ENCODE measurements at regions not wholly inside any gene's neighbourhood (a gene's known extent, or its start where the extent isn't known, plus 50 kb on each side); places are given as distances from the start of the nearest gene placed in this dataset.

GRCh38 chr12:91317306-91317705 lies 134.7 kb upstream of the DCN start:
- no peak for DNase-seq (ENCODE audit: low read depth, low spot score)
- H3K4me3 ChIP-seq (ENCODE audit: low read depth, low read length) = no peak overlapping the region
- TF ChIP-seq CTCF (IDR thresholded peaks at IDR 0.05; ENCODE audit: low read depth, low read length) = no peak
- in situ Hi-C loops (cut with HindIII; ENCODE audit: low sequenced_read_pairs) = no loop called here

GRCh38 chr12:91316907-91317269 lies 134.3 kb upstream of the DCN start:
- in situ Hi-C loops (cut with HindIII; ENCODE audit: low sequenced_read_pairs) = no loop called here
- DNase-seq (ENCODE audit: low read depth, low spot score) = peak; percentile 45
- TF ChIP-seq CTCF (IDR thresholded peaks at IDR 0.05; ENCODE audit: low read depth, low read length) = no peak
- H3K4me3 ChIP-seq (ENCODE audit: low read depth, low read length) = no peak overlapping the region

GRCh38 chr12:91316161-91316906 lies 133.7 kb upstream of the DCN start:
- peak; percentile 9 for DNase-seq (ENCODE audit: low read depth, low spot score)
- TF ChIP-seq CTCF (IDR thresholded peaks at IDR 0.05; ENCODE audit: low read depth, low read length) = no peak

DNA sequence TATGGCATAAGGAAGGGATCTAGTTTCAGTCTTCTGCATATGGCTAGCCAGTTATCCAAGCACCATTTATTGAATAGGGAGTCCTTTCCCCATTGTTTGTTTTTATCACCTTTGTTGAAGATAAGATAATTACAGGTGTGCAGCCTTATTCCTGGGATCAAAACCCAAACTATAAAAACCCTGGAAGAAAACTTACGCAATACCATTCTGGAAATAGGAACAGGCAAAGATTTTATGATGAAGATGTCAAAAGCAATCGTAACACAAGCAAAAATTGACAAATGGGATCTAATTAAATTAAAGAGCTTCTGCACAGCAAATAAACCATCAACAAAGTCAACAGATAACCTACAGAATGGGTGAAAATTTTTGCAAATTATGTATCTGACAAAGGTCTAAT lies 128.5 kb upstream of the DCN start:
- DNase-seq (ENCODE audit: low read depth, low spot score) = no peak
- H3K4me3 ChIP-seq (ENCODE audit: low read depth, low read length) = no peak overlapping the region
- in situ Hi-C loops (cut with HindIII; ENCODE audit: low sequenced_read_pairs) = no loop called here
- TF ChIP-seq CTCF (IDR thresholded peaks at IDR 0.05; ENCODE audit: low read depth, low read length) = no peak

More at GRCh38 chr12:91316161-91316906, 133.7 kb upstream of the DCN start:
- H3K4me3 ChIP-seq (ENCODE audit: low read depth, low read length) = no peak overlapping the region
- in situ Hi-C loops (cut with HindIII; ENCODE audit: low sequenced_read_pairs) = no loop called here

DNA sequence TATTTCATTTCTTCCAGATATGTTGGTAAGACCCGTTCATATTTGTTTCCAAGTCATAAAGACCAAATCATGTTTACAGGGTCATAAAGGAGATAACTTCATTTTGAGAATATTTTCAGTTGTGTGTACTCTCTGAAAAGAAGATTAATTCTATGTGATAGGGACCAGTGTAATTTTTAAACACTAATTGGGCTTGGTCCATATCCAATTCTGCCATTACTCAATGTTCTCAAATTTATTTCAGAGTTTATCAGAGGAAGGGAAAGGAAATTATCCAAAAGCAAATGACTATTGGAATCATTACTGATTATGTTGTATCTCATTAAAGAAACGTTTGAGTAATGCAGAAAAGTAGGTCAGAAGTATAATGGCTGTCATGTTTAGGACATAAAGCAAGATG lies 126.8 kb upstream of the DCN start:
- H3K4me3 ChIP-seq (ENCODE audit: low read depth, low read length) = no peak overlapping the region
- DNase-seq (ENCODE audit: low read depth, low spot score) = no peak
- no peak for TF ChIP-seq CTCF (IDR thresholded peaks at IDR 0.05; ENCODE audit: low read depth, low read length)
- in situ Hi-C loops (cut with HindIII; ENCODE audit: low sequenced_read_pairs) = no loop called here

GRCh38 chr12:91307957-91308670 lies 125.5 kb upstream of the DCN start:
- H3K4me3 ChIP-seq (ENCODE audit: low read depth, low read length) = no peak overlapping the region
- in situ Hi-C loops (cut with HindIII; ENCODE audit: low sequenced_read_pairs) = no loop called here
- no peak for TF ChIP-seq CTCF (IDR thresholded peaks at IDR 0.05; ENCODE audit: low read depth, low read length)

More at GRCh38 chr12:91307957-91308670, 125.5 kb upstream of the DCN start:
- no peak for DNase-seq (ENCODE audit: low read depth, low spot score)
